ENCODE measurements at regions not wholly inside any gene's neighbourhood (a gene's known extent, or its start where the extent isn't known, plus 50 kb on each side); places are given as distances from the start of the nearest gene placed in this dataset.

DNA sequence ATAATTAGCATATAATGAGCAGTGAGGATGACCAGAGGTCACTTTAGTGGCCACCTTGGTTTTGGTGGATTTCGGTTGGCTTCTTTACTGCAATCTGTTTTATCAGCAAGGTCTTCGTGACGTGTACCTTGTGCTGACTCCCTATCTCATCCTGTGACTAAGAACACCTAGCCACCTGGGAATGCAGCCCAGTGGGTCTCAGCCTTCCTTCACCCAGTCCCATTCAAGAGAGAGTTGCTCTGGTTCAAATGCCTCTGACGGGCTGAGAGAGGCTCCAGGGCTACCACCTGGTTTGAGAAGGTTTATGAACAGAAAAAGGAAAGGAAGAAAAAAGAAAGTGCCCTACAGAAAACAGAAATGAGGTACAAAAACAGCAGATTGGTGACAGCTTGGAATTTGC is 738.7 kb downstream of the SOCS6 start:
- CTCF ChIA-PET, result no interaction called here
- ATAC-seq, result no peak
- H3K27ac Mint-ChIP-seq, result no peak overlapping the region

DNA sequence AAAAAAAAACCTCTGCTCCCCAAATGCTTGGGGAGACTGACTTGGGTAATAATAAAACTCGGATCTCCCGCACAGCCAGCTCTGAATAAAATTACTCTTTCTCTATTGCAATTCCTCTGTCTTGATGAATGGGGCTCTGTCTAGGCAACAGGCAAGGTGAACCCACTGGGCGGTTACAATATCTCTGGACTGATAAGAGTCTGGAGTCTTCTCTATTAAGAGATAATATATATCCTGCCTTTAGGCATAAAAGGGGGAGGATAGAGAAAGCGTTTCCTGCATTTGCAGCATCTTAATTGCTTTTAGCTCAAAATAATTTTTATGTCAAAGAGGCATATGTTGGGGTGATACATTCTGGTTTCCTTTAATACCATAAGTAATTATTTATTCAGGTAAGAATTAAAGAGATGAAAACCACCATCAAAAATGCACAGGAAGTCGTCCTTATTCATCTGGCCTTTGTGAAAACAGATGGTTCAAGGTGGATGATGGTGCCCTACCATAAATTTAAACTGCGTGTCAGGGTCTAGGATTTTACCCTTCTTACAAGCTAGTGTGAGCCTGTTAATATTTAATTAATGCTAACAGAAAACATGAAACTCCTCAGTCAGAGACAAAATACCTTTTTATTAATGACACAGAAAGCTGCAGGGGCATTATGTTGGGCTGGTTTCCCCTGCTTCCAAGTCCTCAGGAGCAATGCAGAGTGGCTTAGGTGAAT is 736.8 kb downstream of the SOCS6 start:
- H3K4me3 Mint-ChIP-seq, result no peak overlapping the region
- H3K9me3 Mint-ChIP-seq (ENCODE audit: insufficient read depth), result peaks cover 1% of the 10 kb centered on the region
- ChIA-PET CTCF (no interaction called here), POLR2A (no interaction called here)
- H3K36me3 Mint-ChIP-seq (ENCODE audit: low read depth), result no peaks in the 10 kb centered on the region
- no peak for ATAC-seq
- no peak for DNase-seq
- H3K27ac Mint-ChIP-seq, result no peak overlapping the region
- no peaks in the 10 kb centered on the region for H3K27me3 Mint-ChIP-seq (ENCODE audit: low read depth)
- H3K4me1 Mint-ChIP-seq (ENCODE audit: low read depth), result no peaks in the 10 kb centered on the region

More for the DNA sequence above, 738.7 kb downstream of the SOCS6 start:
- H3K4me1 Mint-ChIP-seq (ENCODE audit: low read depth), result no peaks in the 10 kb centered on the region
- no peak for DNase-seq
- H3K9me3 Mint-ChIP-seq (ENCODE audit: insufficient read depth), result no peaks in the 10 kb centered on the region
- H3K4me3 Mint-ChIP-seq, result no peak overlapping the region
- H3K36me3 Mint-ChIP-seq (ENCODE audit: low read depth), result no peaks in the 10 kb centered on the region
- POLR2A ChIA-PET, result no interaction called here
- H3K27me3 Mint-ChIP-seq (ENCODE audit: low read depth), result no peaks in the 10 kb centered on the region

- Mint-ChIP-seq H3K36me3 (ENCODE audit: low read depth) (no peaks in the 10 kb centered on the region), H3K4me3 (no peak overlapping the region), H3K9me3 (ENCODE audit: insufficient read depth) (peaks cover 15% of the 10 kb centered on the region), H3K27me3 (ENCODE audit: low read depth) (no peaks in the 10 kb centered on the region), H3K27ac (no peak overlapping the region), H3K4me1 (ENCODE audit: low read depth) (no peaks in the 10 kb centered on the region)
- ATAC-seq, result no peak
- DNase-seq, result no peak
- ChIA-PET POLR2A (no interaction called here), CTCF (no interaction called here)
Observed at GRCh38 chr18:71022389-71022788, 733.5 kb downstream of the SOCS6 start.

DNA sequence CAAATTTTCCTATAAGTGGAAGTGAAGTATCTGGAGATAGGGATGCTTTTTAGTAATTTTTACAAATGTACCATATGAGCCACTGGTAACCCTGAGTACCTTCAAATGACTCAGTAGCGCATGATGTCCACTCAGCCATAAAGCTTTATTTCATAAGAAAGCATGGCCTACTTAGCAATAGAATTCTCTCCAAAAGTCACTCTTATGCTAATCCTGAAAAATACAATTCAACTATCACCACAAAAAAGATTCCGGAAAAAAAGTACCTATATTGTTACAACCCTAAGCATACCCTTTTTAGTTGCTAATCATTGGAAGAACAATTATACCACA is 732.2 kb downstream of the SOCS6 start:
- no peaks in the 10 kb centered on the region for H3K27me3 Mint-ChIP-seq (ENCODE audit: low read depth)
- H3K4me3 Mint-ChIP-seq, result no peak overlapping the region
- CTCF ChIA-PET, result no interaction called here
- H3K4me1 Mint-ChIP-seq (ENCODE audit: low read depth), result no peaks in the 10 kb centered on the region
- DNase-seq, result no peak
- ATAC-seq, result no peak
- POLR2A ChIA-PET, result no interaction called here
- no peaks in the 10 kb centered on the region for H3K36me3 Mint-ChIP-seq (ENCODE audit: low read depth)
- peaks cover 20% of the 10 kb centered on the region for H3K9me3 Mint-ChIP-seq (ENCODE audit: insufficient read depth)
- H3K27ac Mint-ChIP-seq, result no peak overlapping the region

GRCh38 chr18:71020342-71021029 is 731.6 kb downstream of the SOCS6 start:
- ChIA-PET POLR2A (no interaction called here), CTCF (no interaction called here)
- Mint-ChIP-seq H3K27ac (no peak overlapping the region), H3K4me1 (ENCODE audit: low read depth) (no peaks in the 10 kb centered on the region), H3K36me3 (ENCODE audit: low read depth) (no peaks in the 10 kb centered on the region), H3K9me3 (ENCODE audit: insufficient read depth) (peaks cover 20% of the 10 kb centered on the region), H3K4me3 (no peak overlapping the region), H3K27me3 (ENCODE audit: low read depth) (no peaks in the 10 kb centered on the region)
- DNase-seq, result no peak
- no peak for ATAC-seq

- CTCF ChIA-PET, result no interaction called here
- Mint-ChIP-seq H3K36me3 (ENCODE audit: low read depth) (no peaks in the 10 kb centered on the region), H3K9me3 (ENCODE audit: insufficient read depth) (peaks cover 20% of the 10 kb centered on the region), H3K4me3 (no peak overlapping the region), H3K4me1 (ENCODE audit: low read depth) (no peaks in the 10 kb centered on the region), H3K27me3 (ENCODE audit: low read depth) (no peaks in the 10 kb centered on the region), H3K27ac (no peak overlapping the region)
- ATAC-seq (no peak), DNase-seq (no peak)
- POLR2A ChIA-PET, result no interaction called here
Observed at GRCh38 chr18:71018816-71019215, 730.0 kb downstream of the SOCS6 start.

- no peak for ATAC-seq
- Mint-ChIP-seq H3K9me3 (ENCODE audit: insufficient read depth) (peaks cover 7% of the 10 kb centered on the region), H3K36me3 (ENCODE audit: low read depth) (no peaks in the 10 kb centered on the region), H3K4me3 (no peak overlapping the region), H3K27me3 (ENCODE audit: low read depth) (no peaks in the 10 kb centered on the region), H3K27ac (no peak overlapping the region), H3K4me1 (ENCODE audit: low read depth) (no peaks in the 10 kb centered on the region)
- CTCF ChIA-PET, result no interaction called here
- POLR2A ChIA-PET, result no interaction called here
- no peak for DNase-seq
Observed at GRCh38 chr18:71012789-71013188, 723.9 kb downstream of the SOCS6 start.

- CTCF ChIA-PET, result no interaction called here
- Mint-ChIP-seq H3K4me1 (ENCODE audit: low read depth) (no peaks in the 10 kb centered on the region), H3K36me3 (ENCODE audit: low read depth) (no peaks in the 10 kb centered on the region), H3K27me3 (ENCODE audit: low read depth) (no peaks in the 10 kb centered on the region), H3K9me3 (ENCODE audit: insufficient read depth) (no peaks in the 10 kb centered on the region), H3K27ac (no peak overlapping the region), H3K4me3 (no peak overlapping the region)
- POLR2A ChIA-PET, result no interaction called here
- DNase-seq (no peak), ATAC-seq (no peak)
Observed at GRCh38 chr18:71011389-71011788, 722.5 kb downstream of the SOCS6 start.

DNA sequence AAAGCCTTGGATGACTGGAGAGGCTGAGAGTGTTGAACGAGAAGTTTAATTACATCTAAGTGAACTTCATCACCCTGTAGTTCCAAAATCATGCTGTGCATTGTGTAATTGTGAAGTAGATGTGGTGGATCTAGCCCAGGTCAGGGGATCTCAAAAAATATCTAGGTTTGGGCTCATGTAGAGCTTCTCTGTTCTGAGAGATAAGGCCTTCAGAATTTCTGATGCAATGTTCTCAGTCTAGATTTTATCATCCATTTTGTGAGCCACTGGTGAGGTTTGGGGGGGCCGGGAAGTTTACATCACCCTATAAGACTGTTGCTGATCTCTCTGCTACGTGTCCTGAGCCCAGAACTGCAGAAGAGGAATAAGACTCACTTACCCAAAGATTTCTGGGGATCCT is 719.4 kb downstream of the SOCS6 start:
- H3K36me3 Mint-ChIP-seq (ENCODE audit: low read depth), result no peaks in the 10 kb centered on the region
- H3K4me1 Mint-ChIP-seq (ENCODE audit: low read depth), result no peaks in the 10 kb centered on the region
- ATAC-seq (no peak), DNase-seq (no peak)
- no peaks in the 10 kb centered on the region for H3K27me3 Mint-ChIP-seq (ENCODE audit: low read depth)
- POLR2A ChIA-PET, result no interaction called here
- CTCF ChIA-PET, result no interaction called here
- H3K27ac Mint-ChIP-seq, result no peak overlapping the region
- peaks cover 5% of the 10 kb centered on the region for H3K9me3 Mint-ChIP-seq (ENCODE audit: insufficient read depth)
- H3K4me3 Mint-ChIP-seq, result no peak overlapping the region

- H3K27ac Mint-ChIP-seq, result no peak overlapping the region
- DNase-seq (no peak), ATAC-seq (no peak)
- H3K36me3 Mint-ChIP-seq (ENCODE audit: low read depth), result no peaks in the 10 kb centered on the region
- H3K9me3 Mint-ChIP-seq (ENCODE audit: insufficient read depth), result peaks cover 5% of the 10 kb centered on the region
- H3K4me3 Mint-ChIP-seq, result no peak overlapping the region
- CTCF ChIA-PET, result no interaction called here
- H3K27me3 Mint-ChIP-seq (ENCODE audit: low read depth), result no peaks in the 10 kb centered on the region
- H3K4me1 Mint-ChIP-seq (ENCODE audit: low read depth), result no peaks in the 10 kb centered on the region
- POLR2A ChIA-PET, result no interaction called here
Observed at GRCh38 chr18:71001597-71001996, 712.8 kb downstream of the SOCS6 start.

GRCh38 chr18:70998490-70998889 is 709.6 kb downstream of the SOCS6 start:
- CTCF ChIA-PET, result no interaction called here
- ATAC-seq (no peak), DNase-seq (no peak)
- POLR2A ChIA-PET, result no interaction called here
- Mint-ChIP-seq H3K27ac (no peak overlapping the region), H3K9me3 (ENCODE audit: insufficient read depth) (no peaks in the 10 kb centered on the region), H3K27me3 (ENCODE audit: low read depth) (no peaks in the 10 kb centered on the region), H3K4me3 (no peak overlapping the region), H3K4me1 (ENCODE audit: low read depth) (no peaks in the 10 kb centered on the region), H3K36me3 (ENCODE audit: low read depth) (no peaks in the 10 kb centered on the region)

DNA sequence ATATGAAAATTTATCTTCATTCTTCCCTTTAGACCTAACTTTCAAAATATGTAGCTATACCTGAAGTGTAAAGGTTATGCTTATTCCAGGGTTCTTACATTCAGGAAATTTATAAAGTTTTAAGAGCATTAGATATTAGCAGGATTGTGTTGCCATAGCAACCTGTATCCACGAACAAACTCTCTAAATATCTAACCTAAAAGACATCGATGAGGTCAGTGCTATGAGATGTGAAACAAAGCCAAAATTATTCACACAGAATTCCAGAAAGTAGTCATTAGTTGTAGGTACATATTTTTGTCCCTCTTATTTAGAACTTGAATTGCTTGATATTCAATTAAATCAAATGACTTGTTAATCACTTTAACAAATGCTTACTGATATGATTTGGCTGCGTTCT is 705.3 kb downstream of the SOCS6 start:
- no peaks in the 10 kb centered on the region for H3K27me3 Mint-ChIP-seq (ENCODE audit: low read depth)
- ATAC-seq, result no peak
- ChIA-PET CTCF (no interaction called here), POLR2A (no interaction called here)
- no peaks in the 10 kb centered on the region for H3K36me3 Mint-ChIP-seq (ENCODE audit: low read depth)
- no peaks in the 10 kb centered on the region for H3K9me3 Mint-ChIP-seq (ENCODE audit: insufficient read depth)
- no peak overlapping the region for H3K27ac Mint-ChIP-seq
- H3K4me3 Mint-ChIP-seq, result no peak overlapping the region
- no peaks in the 10 kb centered on the region for H3K4me1 Mint-ChIP-seq (ENCODE audit: low read depth)
- DNase-seq, result no peak

GRCh38 chr18:70991577-70991976 is 702.7 kb downstream of the SOCS6 start:
- ChIA-PET POLR2A (no interaction called here), CTCF (no interaction called here)
- ATAC-seq, result no peak
- DNase-seq, result no peak
- Mint-ChIP-seq H3K27me3 (ENCODE audit: low read depth) (no peaks in the 10 kb centered on the region), H3K36me3 (ENCODE audit: low read depth) (no peaks in the 10 kb centered on the region), H3K4me3 (no peak overlapping the region), H3K4me1 (ENCODE audit: low read depth) (no peaks in the 10 kb centered on the region), H3K27ac (no peak overlapping the region), H3K9me3 (ENCODE audit: insufficient read depth) (peaks cover 8% of the 10 kb centered on the region)

All from activated CD8-positive, alpha-beta T cell treated with anti-CD3 and anti-CD28 coated beads, Interleukin-2, amount 10 ng/mL, durations not matched to agents 7 days and 5 days (primary cell).